IMR-90 (cell line): ENCODE measurements at regions not wholly inside any gene's neighbourhood (a gene's known extent, or its start where the extent isn't known, plus 50 kb on each side); places are given as distances from the start of the nearest gene placed in this dataset.

Source experiments
- ATAC-seq: fragments of 200-7000 bp; cut with Tn5 transposase; 2 replicates; pipeline ENCODE4 v1.9.1; 2020; ENCODE audit warnings: low read depth, mild to moderate bottlenecking, moderate library complexity
- BruUV-seq: library from RNA; stranded (reverse); fragments of 400-500 nt; replicated peaks from 2 replicates; lab custom pipeline; 2021; lab: Mats Ljungman, UMichigan
- CTCF ChIA-PET: fragments of 300-600 bp; formaldehyde crosslinking; extraction: SDS; loops from one replicate; lab custom pipeline; 2021; ENCODE audit warnings: antibody characterized with exemption; lab: Yijun Ruan, JAX
- POLR2A ChIA-PET: fragments of 300-600 bp; sonication (Branson Sonifier 250); formaldehyde crosslinking; loops from one replicate; lab custom pipeline; 2022; ENCODE audit warnings: antibody characterized with exemption; ENCODE audit not compliant: unreplicated experiment; lab: Charles Lee
- DNase-seq: peaks from one replicate; pipeline ENCODE4 v3.0.0; 2013
- H2AFZ ChIP-seq: replicated peaks from 2 replicates; pipeline ENCODE3; 2013; ENCODE audit warnings: low read length, mild to moderate bottlenecking; ENCODE audit not compliant: poor library complexity
- H2AK5ac ChIP-seq: 2 replicates; pipeline ENCODE4 v1.6.1; 2013; ENCODE audit warnings: low read depth, low read length, inconsistent platforms
- H2AK9ac ChIP-seq: replicated peaks from 2 replicates; pipeline ENCODE3; 2013; ENCODE audit warnings: mild to moderate bottlenecking, low read depth, low read length, moderate library complexity; ENCODE audit not compliant: poor library complexity
- H2BK120ac ChIP-seq: 2 replicates; pipeline ENCODE4 v1.6.1; 2013; ENCODE audit warnings: low read depth, low read length, inconsistent platforms
- H2BK15ac ChIP-seq: 3 replicates; pipeline ENCODE4 v1.6.1; 2013; ENCODE audit warnings: low read depth, low read length, inconsistent platforms
- H2BK20ac ChIP-seq: 2 replicates; pipeline ENCODE4 v1.6.1; 2013; ENCODE audit warnings: low read depth, mild to moderate bottlenecking, inconsistent platforms, low read length, moderate library complexity
- H2BK5ac ChIP-seq: 2 replicates; pipeline ENCODE4 v1.6.1; 2013; ENCODE audit warnings: mild to moderate bottlenecking, low read depth, low read length, inconsistent platforms; ENCODE audit not compliant: poor library complexity, severe bottlenecking
- H3K14ac ChIP-seq: replicated peaks from 2 replicates; pipeline ENCODE4 v1.6.1; 2013; ENCODE audit warnings: low read depth, low read length, inconsistent platforms
- H3K18ac ChIP-seq: 2 replicates; pipeline ENCODE4 v1.6.1; 2013; ENCODE audit warnings: low read depth, low read length, control low read depth
- H3K23ac ChIP-seq: 2 replicates; pipeline ENCODE4 v1.6.1; 2013; ENCODE audit warnings: low read depth, low read length, inconsistent platforms
- H3K27ac ChIP-seq: 2 replicates; pipeline ENCODE4 v1.5.1; 2013; ENCODE audit warnings: mild to moderate bottlenecking, control low read depth, low read length; ENCODE audit not compliant: insufficient read depth
- H3K27me3 ChIP-seq: 2 replicates; pipeline ENCODE4 v1.6.1; 2013; ENCODE audit warnings: low read length; ENCODE audit not compliant: control insufficient read depth, insufficient read depth
- H3K36me3 ChIP-seq: 2 replicates; pipeline ENCODE4 v1.6.1; 2013; ENCODE audit warnings: low read length, mixed read lengths; ENCODE audit not compliant: control insufficient read depth, insufficient read depth
- H3K4ac ChIP-seq: 2 replicates; pipeline ENCODE4 v1.6.1; 2013; ENCODE audit warnings: low read depth, low read length, inconsistent platforms
- H3K4me1 ChIP-seq: 2 replicates; pipeline ENCODE4 v1.6.1; 2013; ENCODE audit warnings: low read length, mixed read lengths; ENCODE audit not compliant: control insufficient read depth, insufficient read depth
- H3K4me2 ChIP-seq: 2 replicates; pipeline ENCODE4 v1.6.1; 2013; ENCODE audit warnings: low read depth, mild to moderate bottlenecking, control low read depth, low read length, moderate library complexity
- H3K4me3 ChIP-seq: 2 replicates; pipeline ENCODE4 v1.5.1; 2013; ENCODE audit warnings: low read depth, mild to moderate bottlenecking, control low read depth, low read length, moderate library complexity; ENCODE audit not compliant: insufficient read depth
- H3K56ac ChIP-seq: 2 replicates; pipeline ENCODE4 v1.6.1; 2013; ENCODE audit warnings: low read length, inconsistent platforms; ENCODE audit not compliant: insufficient read depth; ENCODE audit errors: extremely low read depth
- H3K79me1 ChIP-seq, 2 experiments: 2 replicates each; pipeline ENCODE4 v1.6.1; 2013; ENCODE audit warnings: low read length in 2 of 2, inconsistent platforms in 1 of 2, low read depth in 1 of 2
- H3K9ac ChIP-seq: 2 replicates; pipeline ENCODE4 v1.6.1; 2013; ENCODE audit warnings: low read depth, low read length, control low read depth
- H3K9me1 ChIP-seq: 2 replicates; pipeline ENCODE4 v1.6.1; 2013; ENCODE audit warnings: low read length, inconsistent platforms; ENCODE audit not compliant: insufficient read depth
- H3K9me3 ChIP-seq: 2 replicates; pipeline ENCODE4 v1.6.1; 2013; ENCODE audit warnings: low read length; ENCODE audit not compliant: control insufficient read depth, insufficient read depth
- H4K20me1 ChIP-seq: 2 replicates; pipeline ENCODE4 v1.6.1; 2013; ENCODE audit warnings: low read length, inconsistent platforms; ENCODE audit not compliant: insufficient read depth
- H4K5ac ChIP-seq: 2 replicates; pipeline ENCODE4 v1.6.1; 2013; ENCODE audit warnings: mild to moderate bottlenecking, low read depth, low read length, control low read depth
- H4K8ac ChIP-seq, 2 experiments: 2 replicates each; pipeline ENCODE4 v1.6.1; 2013; ENCODE audit warnings: low read depth in 2 of 2, low read length in 2 of 2, control low read depth in 1 of 2, inconsistent platforms in 1 of 2
- H4K91ac ChIP-seq: 2 replicates; pipeline ENCODE4 v1.6.1; 2013; ENCODE audit warnings: low read depth, low read length, inconsistent platforms; ENCODE audit not compliant: insufficient read depth
- BHLHE40 ChIP-seq: fragments of 150-350 bp; IDR thresholded peaks from 2 replicates; pipeline ENCODE4 v1.6.1; 2016; ENCODE audit warnings: mild to moderate bottlenecking, low read depth, low read length
- CHD1 ChIP-seq: IDR thresholded peaks from 2 replicates; pipeline ENCODE4 v1.6.1; 2012; ENCODE audit warnings: low read depth, low read length, improper control_type of control experiment
- ELK1 ChIP-seq: fragments of 150-350 bp; IDR thresholded peaks from 2 replicates; pipeline ENCODE4 v1.6.1; 2016; ENCODE audit warnings: low read depth, mild to moderate bottlenecking, low read length, moderate library complexity, borderline replicate concordance
- MAZ ChIP-seq: IDR thresholded peaks from 2 replicates; pipeline ENCODE4 v1.6.1; 2012; ENCODE audit warnings: low read depth, mild to moderate bottlenecking, low read length, improper control_type of control experiment, moderate library complexity, borderline replicate concordance
- MXI1 ChIP-seq: IDR thresholded peaks from 2 replicates; pipeline ENCODE4 v1.6.1; 2012; ENCODE audit warnings: low read depth, mild to moderate bottlenecking, low read length, moderate library complexity, borderline replicate concordance
- NFE2L2 ChIP-seq: fragments of 150-350 bp; IDR thresholded peaks from 2 replicates; pipeline ENCODE4 v1.6.1; 2016; ENCODE audit warnings: low read depth, mild to moderate bottlenecking, low read length
- RFX5 ChIP-seq: IDR thresholded peaks from 2 replicates; pipeline ENCODE4 v1.8.0; 2012; ENCODE audit warnings: low read depth, mild to moderate bottlenecking, low read length, moderate library complexity
- WGBS, 2 experiments: methylation state at CpG; one replicate each; pipeline versions ENCODE4 v1.1.5 to v1.1.7; 2013; ENCODE audit warnings: missing lambda C conversion rate in 2 of 2; ENCODE audit not compliant: insufficient read length in 1 of 2; ENCODE audit errors: extremely low coverage in 2 of 2; 5-methylcytosine and 5-hydroxymethylcytosine counted together
- dilution Hi-C: fragments of 300-500 bp; cut with HindIII; formaldehyde crosslinking; loops from one replicate; pipeline ENCODE4 v1.14.3; 2018; ENCODE audit warnings: low sequenced_read_pairs; ENCODE audit not compliant: unreplicated experiment
- in situ Hi-C: fragments of 300-500 bp; cut with MboI; formaldehyde crosslinking; loops from 3 replicates; pipeline ENCODE4 v1.14.3; 2019; ENCODE audit warnings: low sequenced_read_pairs, inconsistent platforms, mixed read lengths
- intact Hi-C: fragments of 100-400 bp; cut with micrococcal nuclease; formaldehyde crosslinking; loops from 2 replicates; pipeline ENCODE4 v1.10.0; 2022

GRCh38 chr4:123477711-123478209, 81.2 kb downstream of the SPRY1 start:
- no peaks in the 10 kb centered on the region for H3K79me1 ChIP-seq
- no peak overlapping the region for H2BK5ac ChIP-seq
- no peak overlapping the region for H4K8ac ChIP-seq
- no peak overlapping the region for H3K4me3 ChIP-seq
- H2BK120ac ChIP-seq = no peak overlapping the region
- H3K27me3 ChIP-seq = no peaks in the 10 kb centered on the region
- WGBS, 2 experiments = no CpG with 5 or more reads among the region's 8 CpGs
- H3K14ac ChIP-seq = no peak overlapping the region
- peak; percentile 50 for DNase-seq
- no peak overlapping the region for H3K4me2 ChIP-seq
- no peak overlapping the region for H2BK15ac ChIP-seq
- TF ChIP-seq NFE2L2 (no peak), BHLHE40 (no peak), CHD1 (no peak), ELK1 (no peak), RFX5 (no peak), MXI1 (no peak), MAZ (no peak)
- H4K91ac ChIP-seq = no peak overlapping the region; the same call in 1 of the 2 replicates
- H2BK20ac ChIP-seq = no peak overlapping the region
- peaks cover 13% of the 10 kb centered on the region for H3K4me1 ChIP-seq
- dilution Hi-C loops (no loop called here), in situ Hi-C loops (no loop called here), intact Hi-C loops (no loop called here)
- H2AK5ac ChIP-seq = 0 out of 2 replicates have a peak overlapping the region, but pooled peaks have one; percentile 30
- no peak overlapping the region for H3K4ac ChIP-seq
- no peaks in the 10 kb centered on the region for H4K20me1 ChIP-seq
- H3K36me3 ChIP-seq = no peaks in the 10 kb centered on the region
- ATAC-seq = no peak
- H3K9me1 ChIP-seq = peaks cover 7% of the 10 kb centered on the region
- no peak overlapping the region for H2AFZ ChIP-seq
- H3K18ac ChIP-seq = no peak overlapping the region
- H3K27ac ChIP-seq = no peak overlapping the region
- BruUV-seq = no TSS peak
- ChIA-PET POLR2A (interaction anchor here (0.5 to 0.6 kb wide), 2 partner anchors 64 to 68 kb away, joined by 4 to 5 read pairs; no protein-coding TSS in a partner anchor), CTCF (interaction anchor here (1.1 kb wide), 1 partner anchor 87 kb away, joined by 3 read pairs; no protein-coding TSS in a partner anchor)
- peak overlapping the region; percentile 12 for H2AK9ac ChIP-seq
- no peaks in the 10 kb centered on the region for H3K9me3 ChIP-seq
- no peak overlapping the region for H3K56ac ChIP-seq
- no peak overlapping the region for H3K23ac ChIP-seq
- no peak overlapping the region for H4K5ac ChIP-seq
- no peak overlapping the region for H3K9ac ChIP-seq
